Right hindlimb (tissue), 1 donor: ENCODE measurements at regions not wholly inside any gene's neighbourhood (a gene's known extent, or its start where the extent isn't known, plus 50 kb on each side); places are given as distances from the start of the nearest gene placed in this dataset.

Experiments used
- DNase-seq: peaks from one replicate; pipeline ENCODE4 v3.0.0-alpha.2; 2018

DNA sequence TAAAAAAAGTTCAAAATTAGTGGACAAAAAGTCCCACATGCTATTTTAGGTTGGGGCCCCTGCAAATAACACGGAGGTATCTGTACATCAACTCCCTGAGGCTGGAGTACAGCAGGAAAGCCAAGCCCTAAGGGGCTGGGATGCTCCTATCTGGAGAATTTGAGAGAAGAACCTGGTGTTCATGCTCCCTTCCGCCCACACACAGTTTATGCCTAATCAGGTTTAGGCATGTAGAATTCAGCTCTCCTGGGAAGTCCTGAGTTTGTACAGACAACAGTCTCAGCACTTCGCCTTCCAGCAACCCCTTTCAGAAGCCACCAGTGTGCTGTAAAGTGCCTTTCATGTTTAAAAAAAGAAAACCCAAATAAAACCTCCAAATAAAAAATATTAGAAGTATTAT is 237.3 kb upstream of the GRIP1 start:
- no peak for DNase-seq

DNA sequence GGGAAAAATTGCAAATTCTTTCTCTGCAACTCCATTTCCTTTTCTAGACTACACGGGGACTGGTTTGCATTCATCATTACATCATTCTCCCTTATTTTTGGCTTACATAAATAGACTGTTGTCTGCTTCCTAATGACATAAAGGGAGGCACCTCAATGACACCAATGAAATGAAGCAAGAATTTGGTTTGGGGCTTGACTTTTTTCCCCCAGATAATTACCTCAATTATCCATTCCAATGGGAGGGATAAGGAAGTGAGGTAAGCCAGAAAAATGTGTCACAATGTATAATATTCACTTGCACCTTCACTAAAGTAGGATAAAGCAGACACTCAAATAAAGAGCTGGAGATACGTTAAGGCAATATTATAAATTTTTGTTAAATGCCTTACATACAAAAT is 240.6 kb upstream of the GRIP1 start:
- DNase-seq, result no peak

DNA sequence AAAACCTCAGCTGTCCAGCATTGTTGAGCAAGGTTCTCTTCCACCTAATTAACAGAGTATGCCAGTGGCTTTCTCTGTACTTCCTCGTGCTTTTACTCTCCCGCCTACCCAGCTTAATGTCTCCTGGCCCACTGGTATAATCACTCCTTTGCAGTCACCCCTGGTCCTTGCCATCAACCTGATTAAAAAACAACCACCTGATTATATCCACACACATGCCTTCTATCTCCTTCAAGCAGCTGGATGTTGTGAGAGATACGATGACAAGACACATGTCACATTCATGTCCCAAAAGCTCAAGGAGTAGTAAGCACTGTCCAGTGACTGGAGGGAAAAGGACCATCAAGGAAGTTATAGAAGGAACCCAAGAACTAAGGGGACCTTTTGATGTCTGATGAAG is 241.3 kb upstream of the GRIP1 start:
- DNase-seq, result no peak

DNA sequence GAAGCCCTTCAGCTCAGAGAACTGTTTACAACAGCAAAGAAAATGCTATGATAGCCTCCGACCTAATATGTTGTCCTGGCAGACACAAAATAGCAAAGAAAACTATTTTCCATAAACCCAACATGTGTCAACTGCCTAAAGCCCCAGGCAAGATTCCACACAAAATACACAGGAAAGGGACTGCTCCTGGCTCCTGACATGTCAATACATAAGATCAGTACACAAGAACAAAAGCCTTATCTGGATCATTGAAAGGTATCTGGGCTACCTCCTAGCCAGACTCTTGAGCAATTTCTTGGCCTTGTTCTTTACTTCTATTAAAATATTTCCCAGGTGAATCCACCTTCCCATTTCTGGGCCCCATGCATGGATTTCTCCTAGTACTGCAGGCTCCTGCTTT is 242.3 kb upstream of the GRIP1 start:
- no peak for DNase-seq

DNA sequence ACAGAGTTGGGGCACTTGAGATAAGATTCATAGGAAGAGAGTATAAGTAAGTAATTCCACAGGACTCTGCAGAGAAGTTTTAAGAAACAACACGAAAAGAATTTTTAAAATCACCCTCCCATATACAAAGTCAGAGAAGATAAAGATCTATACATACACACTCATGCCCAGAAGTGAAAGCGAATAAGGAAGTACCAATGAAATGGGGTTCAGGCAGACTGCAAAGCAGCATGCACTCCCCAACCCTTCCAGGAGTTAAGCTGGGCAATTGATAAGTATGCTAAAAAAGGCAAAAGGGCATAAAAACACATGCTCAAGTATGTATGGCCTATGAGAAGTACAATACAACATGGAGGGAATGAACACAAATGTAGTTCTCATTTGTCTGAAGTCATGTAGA is 246.2 kb upstream of the GRIP1 start:
- no peak for DNase-seq

DNA sequence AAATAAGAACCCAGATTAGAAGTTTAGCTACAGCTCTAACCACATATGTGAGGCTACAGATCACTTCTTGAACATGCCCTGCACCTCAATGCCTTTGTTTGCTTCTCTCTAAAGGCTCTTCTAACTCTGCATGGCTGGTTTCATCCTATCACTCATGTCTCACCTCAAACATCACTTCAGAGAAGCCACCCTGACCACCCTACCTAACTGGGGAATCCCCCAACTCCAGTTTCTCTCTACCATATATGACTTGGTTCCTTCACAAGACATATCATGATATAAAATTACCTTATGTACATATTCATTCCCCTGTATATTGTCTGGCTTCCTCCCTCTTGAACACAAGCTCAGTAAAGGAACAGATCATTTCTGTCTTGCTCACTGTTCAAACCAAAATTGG is 250.2 kb upstream of the GRIP1 start:
- no peak for DNase-seq

DNA sequence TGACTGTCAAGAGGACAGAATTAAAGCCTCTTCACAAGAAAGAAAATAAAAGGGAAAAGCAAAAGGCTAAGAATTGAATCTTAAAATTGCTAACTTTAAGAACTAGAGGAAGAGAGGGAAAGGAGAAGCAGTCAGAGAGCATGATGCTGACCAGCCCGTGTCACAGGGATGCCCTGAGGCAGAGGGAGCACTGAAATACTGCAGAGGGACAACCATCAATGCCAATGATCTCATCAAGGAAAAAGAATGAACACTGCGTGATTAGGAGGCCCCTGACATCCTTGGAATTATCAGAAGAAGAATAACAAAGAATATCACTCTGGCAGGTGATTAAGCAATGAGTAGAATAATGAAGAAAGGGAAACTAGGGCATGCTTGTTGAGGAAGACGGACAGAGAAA is 252.2 kb upstream of the GRIP1 start:
- DNase-seq, result no peak

DNA sequence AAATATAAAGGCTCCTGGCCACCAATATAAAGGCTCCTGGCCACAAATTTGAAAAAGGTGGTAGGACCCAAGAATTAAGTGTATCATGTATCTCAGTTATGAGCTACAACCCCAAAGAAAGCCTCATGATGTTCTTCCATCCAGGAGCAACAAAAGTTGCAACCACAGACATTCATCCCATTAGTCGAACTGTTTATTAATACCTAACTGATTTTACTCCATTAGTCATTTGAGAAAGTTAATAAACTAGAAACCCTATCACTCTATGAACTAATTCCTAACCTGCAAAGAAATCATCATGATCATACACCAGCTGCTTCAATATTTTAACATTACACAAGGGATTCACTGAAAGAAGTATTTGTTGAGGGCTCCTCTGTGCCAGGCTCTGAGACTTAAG is 253.2 kb upstream of the GRIP1 start:
- DNase-seq, result no peak

DNA sequence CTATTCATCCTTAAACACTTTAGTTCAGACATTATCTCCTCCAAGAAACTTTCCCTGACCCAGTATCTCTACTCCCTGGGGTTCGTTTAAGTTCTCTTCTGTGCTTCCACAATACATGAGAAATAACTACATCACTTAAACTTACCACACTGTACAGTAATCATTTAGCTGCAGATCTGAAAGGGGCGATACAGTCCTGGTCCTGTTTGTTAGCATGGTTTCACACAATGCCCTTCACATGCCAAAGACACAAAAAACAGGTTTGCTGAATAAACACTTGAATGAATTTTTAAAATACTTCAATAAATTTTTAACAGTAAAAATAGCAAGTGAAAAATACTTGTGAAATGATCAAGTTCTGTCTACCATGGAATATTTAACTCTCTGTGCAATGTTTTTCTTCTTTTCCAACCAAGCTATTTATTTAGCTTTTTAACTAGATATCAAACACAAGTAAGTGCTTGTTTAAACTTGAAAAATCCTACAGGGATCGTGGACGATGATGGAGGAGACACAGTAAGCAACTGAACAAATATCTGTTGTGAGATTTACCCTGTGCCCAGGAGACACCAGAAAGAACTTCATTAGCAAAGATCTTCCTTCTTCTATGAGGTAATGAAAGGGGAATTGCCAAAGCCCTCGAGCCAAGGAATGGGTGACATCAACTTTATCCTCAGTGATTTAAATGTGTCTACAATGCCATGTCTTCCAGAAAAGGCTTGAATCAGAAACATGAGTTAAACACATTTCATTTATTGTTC is 255.6 kb upstream of the GRIP1 start:
- no peak for DNase-seq

DNA sequence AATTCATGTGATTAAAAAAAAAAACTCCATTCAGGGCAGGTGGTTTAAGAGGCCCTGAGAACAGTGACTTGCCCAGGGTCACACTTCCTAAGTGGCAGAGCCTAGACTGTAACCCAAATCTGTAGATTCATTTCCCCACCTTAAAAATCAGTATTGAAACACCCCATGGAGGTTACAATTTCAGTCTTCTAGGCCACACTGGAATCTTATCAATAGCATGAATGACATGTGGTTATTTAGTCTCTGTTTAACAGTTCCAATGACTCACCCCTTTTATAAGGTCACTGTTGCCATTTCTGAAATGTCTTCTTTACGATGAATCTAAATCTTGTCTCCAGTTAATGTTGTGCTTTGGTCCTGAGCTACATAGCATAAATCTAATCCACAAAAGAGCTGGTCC is 262.3 kb upstream of the GRIP1 start:
- DNase-seq, result no peak

DNA sequence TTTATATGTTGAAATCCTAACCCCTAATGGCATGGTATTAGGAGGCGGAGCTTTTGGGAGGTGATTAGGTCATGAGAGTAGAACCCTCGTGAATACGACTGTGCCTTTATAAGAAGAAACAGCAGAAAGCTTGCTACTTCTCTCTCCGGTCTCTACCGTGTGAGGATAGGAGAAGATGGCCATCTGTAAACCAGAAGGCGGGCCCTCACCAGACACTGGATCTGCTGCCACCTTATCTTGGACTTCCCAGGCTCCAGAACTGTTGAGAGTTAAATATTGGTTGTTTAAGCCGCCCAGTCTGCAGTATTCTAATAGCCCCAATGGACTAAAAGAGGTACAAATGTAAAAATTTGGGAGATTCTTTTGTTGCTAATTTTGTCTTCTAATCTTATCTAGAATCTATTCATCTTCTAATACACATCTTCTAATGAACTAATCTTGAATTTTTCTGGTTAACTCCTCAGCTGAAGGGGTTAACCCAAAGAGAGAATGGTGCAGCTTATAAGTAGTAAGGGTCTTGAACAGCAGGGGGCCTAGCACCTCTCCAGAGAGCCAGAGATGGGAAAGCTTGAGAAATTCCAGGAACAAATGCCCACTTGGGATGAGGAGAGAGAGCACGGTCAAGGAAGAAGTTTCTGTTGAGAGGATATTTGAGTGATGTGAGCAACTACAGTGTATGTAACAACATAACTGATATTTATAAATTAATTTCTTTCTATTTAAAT is 264.0 kb upstream of the GRIP1 start:
- DNase-seq, result no peak

DNA sequence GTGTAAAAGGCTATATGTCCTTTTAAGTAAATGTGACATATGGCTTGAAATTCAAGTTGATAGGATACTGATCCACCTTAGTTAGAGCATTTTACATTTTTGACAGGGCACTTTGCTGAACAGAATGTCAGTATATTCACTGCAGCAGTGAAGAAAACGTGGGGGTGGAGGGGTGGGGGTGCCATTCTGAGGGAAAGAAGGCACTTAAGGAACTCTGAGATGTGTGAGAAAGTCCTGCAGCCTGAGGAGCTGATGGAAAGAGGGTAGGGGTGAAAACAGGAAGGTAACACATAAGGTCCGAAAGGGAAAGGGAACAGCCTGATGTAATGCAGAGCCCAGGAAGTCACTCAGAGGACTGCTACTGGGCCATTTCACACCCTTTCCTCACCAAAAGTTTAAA is 265.5 kb upstream of the GRIP1 start:
- DNase-seq, result no peak

DNA sequence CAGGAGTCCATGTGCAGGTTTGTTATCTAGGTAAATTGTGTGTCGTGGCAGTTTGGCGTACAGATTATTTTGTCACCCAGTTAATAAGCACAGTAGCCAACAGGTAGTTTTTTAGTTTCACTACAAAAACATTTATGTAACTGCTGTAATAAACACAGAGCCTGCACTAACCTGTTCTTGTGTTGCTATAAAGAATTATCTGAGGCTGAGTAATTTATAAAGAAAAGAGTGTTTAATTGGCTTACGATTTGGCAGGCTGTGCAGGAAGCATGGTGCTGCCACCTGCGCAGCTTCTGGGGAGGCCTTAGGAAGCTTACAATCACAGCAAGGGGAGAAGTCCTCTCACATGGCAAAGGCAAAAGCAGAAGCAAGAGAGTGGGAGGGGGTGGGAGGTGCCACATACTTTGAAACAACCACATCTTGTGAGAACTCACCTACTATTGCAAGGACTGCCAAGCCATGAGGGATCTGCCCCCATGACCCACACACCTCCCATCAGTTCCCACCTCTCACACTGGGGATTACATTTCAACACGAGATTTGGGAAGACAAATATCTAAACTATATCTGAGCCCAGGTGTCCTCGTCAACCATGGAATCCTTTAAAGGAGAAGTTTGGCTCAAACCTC is 266.4 kb upstream of the GRIP1 start:
- DNase-seq, result no peak

DNA sequence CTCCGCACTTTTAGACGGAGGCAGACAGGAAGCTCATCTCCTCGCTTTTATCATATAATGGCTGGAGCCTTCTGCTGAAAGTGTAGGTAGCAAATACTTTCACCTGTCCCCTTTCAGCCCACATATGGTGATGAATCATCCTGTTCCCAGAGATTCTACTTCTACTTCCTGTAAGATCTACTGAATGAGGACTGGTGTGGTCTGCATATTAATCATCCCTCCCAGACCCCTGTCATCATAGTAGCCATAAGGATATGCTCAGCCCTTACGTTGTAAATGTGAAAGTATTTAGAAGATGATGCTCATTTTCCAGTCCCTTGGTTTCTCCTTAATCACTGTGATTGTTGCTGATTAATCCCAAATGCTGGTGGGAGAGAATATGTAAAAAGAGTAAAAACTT is 268.2 kb upstream of the GRIP1 start:
- DNase-seq, result no peak

DNA sequence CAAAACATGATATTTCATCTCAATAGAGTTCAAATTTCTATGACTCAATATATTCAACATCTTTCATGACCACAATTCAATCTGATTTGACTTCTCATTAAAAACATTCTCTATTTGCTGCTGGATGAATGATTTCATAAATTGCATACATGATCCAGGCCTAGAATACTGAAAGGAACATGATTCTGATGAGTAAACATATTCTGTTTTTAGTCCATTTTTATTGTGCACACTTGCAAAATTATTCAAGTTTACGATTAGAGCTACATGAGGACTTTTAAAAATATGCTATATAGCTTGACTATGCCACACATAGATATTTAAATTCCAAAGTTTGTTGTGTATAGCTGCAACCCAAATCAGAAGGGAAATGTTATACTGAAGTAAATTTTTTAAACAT is 273.8 kb upstream of the GRIP1 start:
- DNase-seq, result no peak

DNA sequence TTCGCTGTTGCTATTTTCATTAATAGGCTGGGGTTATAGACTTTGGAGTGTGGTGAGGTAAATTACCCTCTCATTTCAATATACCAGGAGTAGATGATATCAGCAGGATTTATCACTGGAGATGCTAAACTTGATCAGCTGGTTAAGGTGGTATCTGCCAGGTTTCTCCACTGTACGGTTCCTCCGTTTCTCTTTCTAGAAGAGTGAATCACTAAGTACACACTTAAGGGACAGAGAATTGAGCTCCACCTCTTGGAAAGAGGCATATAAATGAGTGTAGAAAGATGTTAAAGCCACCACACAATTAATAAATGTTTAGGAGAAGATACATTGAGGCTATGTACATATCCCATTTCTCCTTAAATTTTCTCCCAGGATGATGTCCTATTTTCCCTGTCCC is 277.4 kb upstream of the GRIP1 start:
- DNase-seq, result no peak

DNA sequence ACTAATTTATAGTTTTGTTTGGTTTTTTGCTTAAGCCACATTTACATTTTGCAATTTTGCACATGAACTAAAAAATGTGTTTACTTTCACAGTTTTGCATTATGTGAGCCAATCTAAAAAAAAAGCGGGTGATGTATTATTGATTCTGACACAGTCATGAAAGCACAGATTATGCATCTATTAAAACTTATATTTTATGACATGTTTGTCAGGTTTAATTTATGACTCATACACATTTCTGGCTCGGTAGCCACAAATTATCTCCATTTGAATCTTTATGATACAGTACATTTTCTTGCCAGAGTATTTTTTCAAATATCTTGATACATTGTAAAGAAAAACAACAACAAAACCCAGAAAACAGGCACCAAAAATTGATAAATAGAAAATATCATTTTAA is 280.4 kb upstream of the GRIP1 start:
- no peak for DNase-seq

DNA sequence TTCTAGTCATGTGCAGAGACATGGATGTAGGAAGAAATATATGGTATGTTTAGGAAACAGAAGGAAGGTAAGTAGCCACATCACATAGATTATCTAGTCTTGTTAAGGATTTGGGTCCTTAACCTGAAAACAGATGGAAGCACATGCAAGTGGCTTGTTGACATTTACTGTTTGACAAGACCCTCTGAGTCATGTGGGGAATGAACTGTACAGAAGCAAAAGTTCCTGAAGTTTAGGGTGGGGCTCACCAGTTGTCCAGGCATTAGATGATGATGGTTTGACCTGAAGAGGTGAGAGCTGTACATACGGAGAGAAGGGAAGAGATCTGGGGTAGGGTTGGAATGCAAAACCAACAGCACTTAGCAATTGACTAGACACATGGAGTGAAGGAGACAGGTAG is 281.1 kb upstream of the GRIP1 start:
- DNase-seq, result no peak

DNA sequence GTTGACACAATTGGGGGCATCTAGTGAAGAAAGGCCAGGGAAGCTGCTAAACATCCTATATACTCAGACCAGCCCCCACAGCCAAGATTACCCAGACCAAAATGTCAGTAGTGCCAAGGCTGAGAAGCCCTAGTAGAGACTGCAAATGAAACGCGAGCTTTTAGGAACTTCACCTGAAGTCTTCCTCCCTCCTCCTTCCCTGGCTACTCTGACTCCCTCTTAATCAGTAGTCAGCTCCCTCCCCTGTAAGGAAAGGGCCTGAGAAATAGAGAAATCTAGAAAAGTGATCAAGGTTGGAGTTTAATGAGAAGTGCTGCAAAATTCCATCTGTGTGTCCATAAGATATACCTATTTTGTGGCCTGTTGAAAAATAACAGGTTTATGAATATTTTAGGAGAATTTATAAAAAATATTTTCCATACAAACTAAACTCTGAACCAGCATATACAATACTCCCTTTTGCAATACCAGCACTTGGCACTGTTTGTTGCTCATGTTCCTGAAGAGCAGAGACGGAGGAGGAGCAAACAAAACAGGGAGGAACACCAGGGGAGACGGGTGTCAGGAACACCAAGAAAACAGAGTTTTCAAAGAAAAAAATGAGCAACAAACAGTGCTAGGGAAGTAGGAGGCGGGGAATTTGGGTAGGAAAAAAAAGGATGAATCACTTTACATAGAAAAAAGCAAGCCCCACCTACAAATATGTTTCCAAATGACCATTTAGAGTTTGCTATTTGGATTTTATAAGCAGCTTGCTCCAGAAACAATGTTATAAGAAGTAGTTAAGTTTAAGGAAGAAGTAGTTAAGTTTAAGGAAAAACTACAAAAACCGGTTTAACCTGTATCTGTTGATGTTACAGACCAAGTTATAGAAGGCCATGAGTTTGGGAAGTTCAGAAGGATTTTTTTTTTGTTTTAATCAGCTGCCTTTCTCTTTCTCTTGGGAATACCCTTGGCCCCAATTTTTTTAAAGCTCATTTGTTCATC is 282.1 kb upstream of the GRIP1 start:
- no peak for DNase-seq

DNA sequence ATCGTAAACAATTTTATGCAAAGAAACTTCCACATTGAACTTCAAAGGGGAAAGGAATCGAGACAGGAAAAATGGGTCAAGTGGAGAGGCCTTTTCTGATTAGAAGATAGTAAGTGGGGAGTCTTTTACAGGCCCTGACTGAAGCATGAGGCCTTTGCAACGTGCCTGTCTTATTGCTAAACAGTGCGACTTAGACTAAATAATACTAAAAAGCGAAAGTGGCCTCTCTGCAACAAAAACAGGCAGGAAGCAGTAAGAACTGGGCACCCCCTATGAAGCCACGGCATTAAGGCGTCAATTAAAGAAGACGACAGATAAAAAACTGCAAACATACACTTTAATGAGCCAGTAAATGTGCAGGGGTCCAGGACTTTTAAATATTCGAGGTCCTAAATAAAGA is 283.4 kb upstream of the GRIP1 start:
- DNase-seq, result no peak

DNA sequence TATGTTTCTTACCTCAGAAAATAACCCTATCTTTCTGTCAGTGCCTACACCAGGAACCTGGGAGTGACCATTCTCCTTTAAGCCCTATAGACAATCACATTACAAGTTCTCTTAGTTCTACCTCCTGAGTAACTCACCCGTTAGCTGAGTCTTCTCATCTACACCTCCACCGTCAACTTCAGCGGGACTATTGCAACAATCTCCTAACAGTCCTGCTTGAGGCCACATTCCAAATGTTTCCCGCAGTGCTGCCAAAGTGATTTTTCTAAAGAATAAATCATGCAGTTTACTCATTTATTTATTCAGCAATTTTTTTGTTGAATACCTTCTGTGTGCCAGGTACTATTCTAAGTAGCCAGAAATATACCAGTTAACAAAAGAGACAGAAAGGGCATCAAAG is 285.0 kb upstream of the GRIP1 start:
- no peak for DNase-seq

DNA sequence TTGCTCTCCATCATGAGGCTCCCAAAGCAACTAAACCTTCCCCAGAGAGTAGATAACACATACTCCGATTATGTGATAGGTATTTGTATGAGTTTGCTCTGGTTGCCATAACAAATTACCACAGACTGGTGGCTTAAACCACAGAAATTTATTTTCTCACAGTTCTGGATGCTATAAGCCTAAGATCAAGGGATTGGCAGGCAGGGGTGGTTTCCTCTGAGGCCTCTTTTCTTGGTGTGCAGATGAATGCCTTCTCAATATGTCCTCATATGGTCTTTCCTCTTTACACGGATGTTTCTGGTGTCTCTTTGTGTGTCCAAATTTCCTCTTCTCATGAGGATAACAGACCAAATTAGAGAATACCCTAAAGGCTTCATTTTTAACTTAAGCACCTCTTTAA is 285.8 kb upstream of the GRIP1 start:
- DNase-seq, result no peak

DNA sequence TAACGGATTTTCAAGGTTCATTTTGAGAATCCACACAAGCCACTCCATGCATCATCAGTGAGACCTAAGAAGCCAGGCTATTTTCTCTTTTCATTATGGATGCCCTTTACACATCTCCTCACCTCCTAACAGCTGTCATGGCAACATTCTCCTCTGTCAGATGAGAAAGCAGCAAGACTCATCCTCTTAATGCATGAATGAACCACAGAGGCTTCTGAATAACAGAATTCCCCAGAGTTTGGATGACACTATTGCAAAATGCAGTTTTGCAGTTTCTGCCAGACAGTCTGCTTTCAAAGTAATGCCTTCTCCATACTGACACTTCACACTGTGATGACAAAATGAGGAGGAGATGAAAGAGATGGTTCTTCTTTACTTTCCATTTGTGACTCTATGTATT is 286.7 kb upstream of the GRIP1 start:
- DNase-seq, result no peak
